GM10248 (cell line): ENCODE measurements at regions not wholly inside any gene's neighbourhood (a gene's known extent, or its start where the extent isn't known, plus 50 kb on each side); places are given as distances from the start of the nearest gene placed in this dataset.
"Not testable (repeated sequence)": the region's sequence is repeated elsewhere in the genome, so short reads cannot be mapped to it uniquely, and the experiment has no call there.

Source experiments
- CTCF ChIA-PET: fragments of 300-600 bp; sonication (Branson Sonifier 250); formaldehyde crosslinking; extraction: SDS; loops from one replicate; lab custom pipeline; 2021; ENCODE audit warnings: antibody characterized with exemption; lab: Yijun Ruan, JAX
- POLR2A ChIA-PET: fragments of 350-650 bp; sonication (Branson Sonifier 250); formaldehyde crosslinking; extraction: SDS; loops from one replicate; lab custom pipeline; 2020; ENCODE audit warnings: antibody characterized with exemption; lab: Yijun Ruan, JAX
- DNase-seq: peaks from one replicate; pipeline ENCODE4 v3.0.0; 2012; ENCODE audit errors: extremely low spot score
- TF ChIP-seq, protein P1 (sequence below): IDR thresholded peaks from 2 replicates; pipeline ENCODE4 v1.5.1; 2012; ENCODE audit warnings: mild to moderate bottlenecking, low read depth; ENCODE audit errors: extremely low read depth, missing control alignments, control extremely low read depth

- no peak for DNase-seq
- TF ChIP-seq, protein P1, sequence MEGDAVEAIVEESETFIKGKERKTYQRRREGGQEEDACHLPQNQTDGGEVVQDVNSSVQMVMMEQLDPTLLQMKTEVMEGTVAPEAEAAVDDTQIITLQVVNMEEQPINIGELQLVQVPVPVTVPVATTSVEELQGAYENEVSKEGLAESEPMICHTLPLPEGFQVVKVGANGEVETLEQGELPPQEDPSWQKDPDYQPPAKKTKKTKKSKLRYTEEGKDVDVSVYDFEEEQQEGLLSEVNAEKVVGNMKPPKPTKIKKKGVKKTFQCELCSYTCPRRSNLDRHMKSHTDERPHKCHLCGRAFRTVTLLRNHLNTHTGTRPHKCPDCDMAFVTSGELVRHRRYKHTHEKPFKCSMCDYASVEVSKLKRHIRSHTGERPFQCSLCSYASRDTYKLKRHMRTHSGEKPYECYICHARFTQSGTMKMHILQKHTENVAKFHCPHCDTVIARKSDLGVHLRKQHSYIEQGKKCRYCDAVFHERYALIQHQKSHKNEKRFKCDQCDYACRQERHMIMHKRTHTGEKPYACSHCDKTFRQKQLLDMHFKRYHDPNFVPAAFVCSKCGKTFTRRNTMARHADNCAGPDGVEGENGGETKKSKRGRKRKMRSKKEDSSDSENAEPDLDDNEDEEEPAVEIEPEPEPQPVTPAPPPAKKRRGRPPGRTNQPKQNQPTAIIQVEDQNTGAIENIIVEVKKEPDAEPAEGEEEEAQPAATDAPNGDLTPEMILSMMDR = no peak
- ChIA-PET CTCF (no interaction called here), POLR2A (no interaction called here)
Observed at GRCh38 chrX:114051667-114052315, 532.1 kb upstream of the HTR2C start.

DNA sequence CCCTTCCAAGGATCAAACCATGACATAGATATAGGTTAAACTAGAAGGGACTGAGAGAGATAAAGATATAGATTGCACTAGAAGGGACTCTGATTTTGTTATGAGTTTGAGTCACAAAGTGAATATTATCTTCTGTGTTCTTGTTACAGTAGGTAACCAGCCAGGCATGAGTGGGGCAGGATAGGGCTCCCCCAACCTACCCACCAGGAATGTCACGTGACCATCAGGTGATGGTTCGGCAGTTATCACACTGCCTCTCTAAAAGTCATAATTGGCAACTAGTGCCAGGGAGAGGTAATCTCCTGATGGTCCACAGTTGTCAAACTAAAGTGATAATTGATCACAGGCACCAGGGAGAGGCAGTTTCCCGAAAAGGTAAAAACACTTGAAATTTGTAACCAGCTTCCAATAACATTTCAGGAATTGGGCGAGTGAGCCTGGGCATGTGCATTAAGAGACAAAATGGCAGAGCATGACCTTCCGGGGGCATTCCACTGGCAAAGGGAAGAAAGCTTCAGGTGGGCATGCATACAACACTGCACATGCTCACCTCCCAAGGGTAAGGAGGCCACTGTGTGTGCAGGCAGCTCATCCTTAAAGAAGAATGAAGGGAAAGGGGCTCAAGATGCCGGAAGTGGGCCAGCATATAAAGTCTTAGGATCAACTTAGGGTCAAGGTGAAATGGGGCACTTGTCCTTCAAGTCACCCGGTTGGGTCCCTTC, 533.6 kb upstream of the HTR2C start:
- TF ChIP-seq, protein P1 = no peak
- no peak for DNase-seq
- POLR2A ChIA-PET = no interaction called here
- CTCF ChIA-PET = no interaction called here

DNA sequence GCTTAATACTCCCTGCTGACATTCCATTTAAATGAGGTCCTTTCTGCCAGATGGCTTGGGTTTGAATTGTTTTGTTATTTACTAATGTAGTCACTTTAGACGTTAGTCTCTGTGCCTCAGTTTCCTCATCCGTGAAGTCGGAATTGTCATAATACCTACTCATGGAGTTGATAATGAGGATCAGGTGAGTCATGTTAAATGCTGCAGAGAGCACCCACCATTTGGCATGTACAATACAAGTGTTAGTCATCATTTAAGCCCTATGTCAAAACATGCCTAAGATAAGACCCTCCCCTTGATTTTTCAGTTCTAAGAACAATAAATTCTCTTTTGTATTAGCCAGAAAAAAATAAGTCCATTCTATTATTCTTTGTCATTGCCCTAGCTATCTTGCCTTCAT, 534.8 kb upstream of the HTR2C start:
- DNase-seq = no peak
- CTCF ChIA-PET = no interaction called here
- TF ChIP-seq, protein P1 = no peak
- POLR2A ChIA-PET = no interaction called here

DNA sequence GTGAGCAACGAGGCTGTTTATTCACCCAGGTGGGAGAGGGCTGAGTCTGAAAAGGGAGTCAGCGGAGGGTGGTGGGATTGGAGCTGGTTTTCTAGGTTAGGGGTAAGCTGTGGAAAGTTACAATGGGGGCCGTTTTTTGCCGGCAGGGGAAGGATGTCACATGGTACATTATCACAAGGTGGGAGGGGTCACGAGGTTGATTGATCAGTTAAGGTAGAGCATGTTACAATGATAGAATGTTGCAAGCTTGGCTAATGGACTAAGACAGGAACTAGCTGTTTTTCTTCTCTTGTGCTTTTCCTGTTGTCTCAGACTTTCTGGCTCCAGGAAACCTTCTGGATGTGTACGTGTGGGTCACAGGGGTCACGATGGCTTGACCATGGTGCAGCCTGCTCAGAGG, 536.3 kb upstream of the HTR2C start:
- POLR2A ChIA-PET = no interaction called here
- CTCF ChIA-PET = no interaction called here

GRCh38 chrX:114046695-114047279, 537.1 kb upstream of the HTR2C start:
- POLR2A ChIA-PET = no interaction called here
- CTCF ChIA-PET = no interaction called here
- TF ChIP-seq, protein P1 = no peak
- no peak for DNase-seq

More for the DNA sequence above, 536.3 kb upstream of the HTR2C start:
- DNase-seq = no peak
- TF ChIP-seq, protein P1 = no peak

DNA sequence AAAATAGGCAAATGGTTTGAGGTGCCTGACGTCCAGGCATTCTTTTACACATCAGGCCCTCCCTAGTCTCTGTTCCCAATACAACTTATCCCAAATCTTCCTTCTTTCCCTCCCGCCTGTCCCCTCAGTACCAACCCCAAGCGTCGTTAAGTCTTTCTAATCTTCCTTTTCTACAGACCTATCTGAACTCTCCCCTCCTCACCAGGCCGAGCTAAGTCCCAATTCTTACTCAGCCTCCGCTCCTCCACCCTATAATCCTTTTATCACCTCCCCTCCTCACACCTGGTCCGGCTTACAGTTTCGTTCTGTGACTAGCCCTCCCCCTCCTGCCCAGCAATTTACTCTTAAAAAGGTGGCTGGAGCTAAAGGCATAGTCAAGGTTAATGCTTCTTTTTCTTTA, 542.4 kb upstream of the HTR2C start:
- POLR2A ChIA-PET, CTCF ChIA-PET, DNase-seq: not testable (repeated sequence)

- CTCF ChIA-PET, POLR2A ChIA-PET: not testable (repeated sequence)
Observed at GRCh38 chrX:114040661-114041269, 543.1 kb upstream of the HTR2C start.

GRCh38 chrX:114040111-114040510, 543.8 kb upstream of the HTR2C start:
- CTCF ChIA-PET, DNase-seq, POLR2A ChIA-PET: not testable (repeated sequence)

More at GRCh38 chrX:114040661-114041269, 543.1 kb upstream of the HTR2C start:
- not testable (repeated sequence) for DNase-seq
